Activated B cell treated with CpG ODN at 0.5 μM for 24 hours (primary cell): ENCODE measurements at regions not wholly inside any gene's neighbourhood (a gene's known extent, or its start where the extent isn't known, plus 50 kb on each side); places are given as distances from the start of the nearest gene placed in this dataset.
"Not testable (repeated sequence)": the region's sequence is repeated elsewhere in the genome, so short reads cannot be mapped to it uniquely, and the experiment has no call there.

Experiments
- ATAC-seq: fragments of 200-7000 bp; cut with Tn5 transposase; one replicate; pipeline ENCODE4 v1.10.0; 2021; ENCODE audit warnings: low read depth, mild to moderate bottlenecking, moderate library complexity
- CTCF ChIA-PET: fragments of 350-600 bp; sonication (Branson Sonifier 250); formaldehyde crosslinking; loops from one replicate; lab custom pipeline; 2021; ENCODE audit warnings: antibody characterized with exemption; lab: Charles Lee
- POLR2A ChIA-PET: fragments of 350-600 bp; sonication (Branson Sonifier 250); formaldehyde crosslinking; loops from one replicate; lab custom pipeline; 2021; ENCODE audit warnings: antibody characterized with exemption; lab: Charles Lee
- DNase-seq: peaks from one replicate; pipeline ENCODE4 v3.0.0; 2022
- H3K27ac Mint-ChIP-seq: one replicate; pipeline ENCODE4 v1.8.0; 2020; ENCODE audit warnings: mixed read lengths
- H3K27me3 Mint-ChIP-seq: one replicate; pipeline ENCODE4 v1.8.0; 2021; ENCODE audit warnings: mixed read lengths
- H3K36me3 Mint-ChIP-seq: one replicate; pipeline ENCODE4 v1.8.0; 2021; ENCODE audit warnings: low read depth, mixed read lengths
- H3K4me1 Mint-ChIP-seq: one replicate; pipeline ENCODE4 v1.8.0; 2021; ENCODE audit warnings: mixed read lengths
- H3K4me3 Mint-ChIP-seq: one replicate; pipeline ENCODE4 v1.8.0; 2020; ENCODE audit warnings: mild to moderate bottlenecking, mixed read lengths
- H3K9me3 Mint-ChIP-seq: one replicate; pipeline ENCODE4 v1.8.0; 2020; ENCODE audit warnings: mixed read lengths
- CTCF ChIP-seq: fragments of 200-600 bp; IDR thresholded peaks from one replicate; pipeline ENCODE4 v1.8.0; 2022; ENCODE audit warnings: antibody characterized with exemption, mild to moderate bottlenecking
- intact Hi-C: fragments of 100-400 bp; cut with micrococcal nuclease; formaldehyde crosslinking; loops from one replicate; pipeline ENCODE4 v1.15.1; 2024

- DNase-seq (no peak), ATAC-seq (no peak)
- H3K36me3 Mint-ChIP-seq, result no peaks in the 10 kb centered on the region
- TF ChIP-seq CTCF, result no peak
- ChIA-PET POLR2A (no interaction called here), CTCF (no interaction called here)
- H3K4me3 Mint-ChIP-seq, result no peak overlapping the region
- H3K9me3 Mint-ChIP-seq, result no peaks in the 10 kb centered on the region
- H3K4me1 Mint-ChIP-seq, result no peaks in the 10 kb centered on the region
- no peaks in the 10 kb centered on the region for H3K27me3 Mint-ChIP-seq
- H3K27ac Mint-ChIP-seq, result no peak overlapping the region
- intact Hi-C loops, result no loop called here
Measured at GRCh38 chr6:131336596-131336995, 201.3 kb downstream of the AKAP7 start.

DNA sequence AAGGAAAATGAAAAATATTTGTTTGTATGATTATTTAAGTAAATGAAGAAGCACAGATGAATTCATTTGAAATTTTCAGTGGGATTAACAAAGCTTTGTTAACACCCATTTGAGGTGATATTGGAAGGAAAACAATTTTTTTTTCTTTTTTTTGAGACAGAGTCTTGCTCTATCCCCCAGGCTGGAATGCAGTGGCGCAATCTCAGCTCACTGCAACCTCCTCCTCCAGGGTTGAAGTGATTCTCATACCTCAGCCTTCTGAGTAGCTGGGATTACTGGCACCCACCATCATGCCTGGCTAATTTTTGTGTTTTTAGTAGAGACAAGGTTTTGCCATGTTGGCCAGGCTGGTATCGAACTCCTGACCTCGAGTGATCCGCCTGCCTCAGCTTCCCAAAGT, 211.6 kb downstream of the AKAP7 start:
- ATAC-seq, H3K27me3 Mint-ChIP-seq, H3K36me3 Mint-ChIP-seq, POLR2A ChIA-PET, CTCF ChIA-PET, H3K4me1 Mint-ChIP-seq, intact Hi-C loops, H3K27ac Mint-ChIP-seq, H3K9me3 Mint-ChIP-seq, H3K4me3 Mint-ChIP-seq, DNase-seq: not testable (repeated sequence)

DNA sequence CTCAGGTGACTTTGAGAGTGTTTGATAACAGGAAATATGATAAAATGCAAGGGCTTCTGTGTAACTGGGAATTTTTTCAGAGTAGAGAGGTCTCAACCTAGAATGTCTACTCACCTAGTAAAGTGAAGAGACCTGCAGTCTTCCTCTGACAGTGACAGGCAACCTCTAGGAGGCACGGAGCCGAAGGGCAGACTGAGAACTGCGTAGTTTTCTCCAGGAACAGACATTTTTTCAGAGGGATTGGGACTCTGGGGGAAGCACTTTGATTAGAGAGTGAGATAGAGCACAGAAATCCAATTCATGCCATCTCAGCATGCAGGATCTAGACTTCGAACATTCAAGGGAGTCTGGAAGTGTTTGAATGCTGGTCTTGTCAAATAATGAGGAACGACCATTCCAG, 213.3 kb downstream of the AKAP7 start:
- Mint-ChIP-seq H3K36me3 (no peaks in the 10 kb centered on the region), H3K27me3 (peaks cover 2% of the 10 kb centered on the region), H3K27ac (no peak overlapping the region), H3K9me3 (no peaks in the 10 kb centered on the region), H3K4me1 (no peaks in the 10 kb centered on the region), H3K4me3 (no peak overlapping the region)
- CTCF ChIA-PET, result no interaction called here
- DNase-seq (no peak), ATAC-seq (no peak)
- POLR2A ChIA-PET, result no interaction called here
- intact Hi-C loops, result no loop called here
- no peak for TF ChIP-seq CTCF

DNA sequence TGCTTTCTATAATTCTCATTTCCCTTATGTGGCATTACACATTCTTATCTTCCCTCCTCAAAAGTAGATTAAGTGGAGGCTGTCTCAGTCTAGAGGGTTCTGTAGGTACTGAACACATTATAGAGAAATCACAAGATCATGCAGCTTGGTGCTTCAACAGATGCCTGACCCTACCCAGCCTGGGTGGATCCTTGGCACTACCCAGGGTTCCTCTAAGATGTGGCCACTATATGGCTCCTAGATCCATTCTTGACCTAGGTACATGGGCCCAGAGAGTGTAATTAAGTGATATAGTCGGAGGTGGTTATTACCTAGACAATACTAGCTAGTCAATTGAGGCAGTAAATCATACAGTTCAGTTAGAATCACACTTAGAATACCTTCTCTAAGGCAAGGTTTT, 213.9 kb downstream of the AKAP7 start:
- Mint-ChIP-seq H3K27ac (no peak overlapping the region), H3K27me3 (peaks cover 2% of the 10 kb centered on the region), H3K36me3 (no peaks in the 10 kb centered on the region), H3K4me3 (no peak overlapping the region), H3K4me1 (no peaks in the 10 kb centered on the region), H3K9me3 (no peaks in the 10 kb centered on the region)
- POLR2A ChIA-PET, result no interaction called here
- TF ChIP-seq CTCF, result no peak
- no peak for DNase-seq
- CTCF ChIA-PET, result no interaction called here
- intact Hi-C loops, result no loop called here
- no peak for ATAC-seq

GRCh38 chr6:131353106-131353505, 217.8 kb downstream of the AKAP7 start:
- intact Hi-C loops, result no loop called here
- Mint-ChIP-seq H3K4me3 (no peak overlapping the region), H3K36me3 (no peaks in the 10 kb centered on the region), H3K4me1 (no peaks in the 10 kb centered on the region), H3K27ac (no peak overlapping the region), H3K9me3 (no peaks in the 10 kb centered on the region), H3K27me3 (no peaks in the 10 kb centered on the region)
- ChIA-PET CTCF (no interaction called here), POLR2A (no interaction called here)
- ATAC-seq (no peak), DNase-seq (no peak)
- TF ChIP-seq CTCF, result no peak

DNA sequence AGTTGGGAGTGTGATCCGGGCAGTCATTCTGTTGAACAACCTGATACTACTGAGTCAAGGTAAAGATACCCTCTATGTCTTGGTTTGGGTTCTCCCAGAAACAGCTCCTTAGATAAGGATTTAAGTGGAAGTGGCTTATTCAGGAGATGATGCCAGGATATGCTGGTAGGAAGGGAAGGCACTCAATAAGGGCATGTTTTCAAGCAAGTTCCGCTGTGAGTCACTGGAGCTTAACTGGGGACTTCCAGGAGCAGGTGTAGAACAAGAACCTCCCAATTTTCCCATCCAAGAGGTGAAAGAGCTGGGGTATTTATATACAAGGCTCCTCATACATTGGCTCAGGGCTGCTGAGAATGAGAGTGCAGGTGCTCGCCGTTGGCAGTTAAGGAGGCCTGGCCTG, 218.6 kb downstream of the AKAP7 start:
- no peaks in the 10 kb centered on the region for H3K36me3 Mint-ChIP-seq
- ChIA-PET POLR2A (no interaction called here), CTCF (no interaction called here)
- no peak for ATAC-seq
- no peaks in the 10 kb centered on the region for H3K9me3 Mint-ChIP-seq
- H3K27ac Mint-ChIP-seq, result no peak overlapping the region
- no peaks in the 10 kb centered on the region for H3K4me1 Mint-ChIP-seq
- H3K4me3 Mint-ChIP-seq, result no peak overlapping the region
- intact Hi-C loops, result no loop called here
- no peak for TF ChIP-seq CTCF
- no peaks in the 10 kb centered on the region for H3K27me3 Mint-ChIP-seq
- no peak for DNase-seq
